Hepatic stellate cell (primary cell): ENCODE measurements at regions not wholly inside any gene's neighbourhood (a gene's known extent, or its start where the extent isn't known, plus 50 kb on each side); places are given as distances from the start of the nearest gene placed in this dataset.
A peak's percentile ranks its signal among the peaks of the same experiment; 100 is the strongest.

Experiments used
- DNase-seq: peaks from one replicate; pipeline ENCODE4 v3.0.0; 2011; ENCODE audit warnings: low spot score

DNA sequence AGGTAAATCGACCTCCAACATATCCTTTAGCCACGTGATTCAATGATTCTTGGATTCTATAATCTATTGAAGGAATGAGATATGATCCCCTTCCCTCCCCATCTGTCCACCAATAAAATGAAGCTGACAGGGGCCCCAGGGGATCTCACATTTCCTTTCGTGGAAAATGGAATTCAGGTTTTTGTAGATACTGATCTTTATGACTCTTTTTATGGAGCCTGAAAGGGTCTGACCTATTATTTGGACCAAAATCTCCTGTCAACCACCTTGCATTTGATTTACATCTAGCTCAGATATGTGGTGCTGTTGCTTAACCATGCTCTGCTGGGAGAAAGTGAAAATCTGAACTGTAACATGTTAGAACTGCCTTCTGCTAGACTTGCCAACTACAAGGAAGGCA, 234.0 kb upstream of the CXCL12 start:
- no peak for DNase-seq

DNA sequence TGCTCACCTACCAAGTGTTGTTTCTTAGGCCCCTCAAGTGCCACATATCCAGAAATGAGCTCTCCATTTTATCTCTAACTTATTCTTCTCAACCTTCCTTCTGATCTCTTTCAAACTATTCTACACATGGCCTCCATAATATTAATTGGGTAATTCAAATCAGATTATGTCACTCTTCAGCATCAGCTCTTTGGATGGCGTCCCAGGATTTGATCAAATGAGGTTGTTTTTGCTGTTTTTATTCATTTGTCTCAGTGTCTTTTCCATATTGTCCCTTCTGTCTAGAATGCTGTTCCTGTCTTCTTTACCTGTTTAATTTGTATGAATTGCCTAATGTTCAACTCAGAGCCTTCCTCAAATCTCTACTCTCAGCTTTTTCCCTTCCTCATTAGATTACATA, 234.6 kb upstream of the CXCL12 start:
- no peak for DNase-seq

DNA sequence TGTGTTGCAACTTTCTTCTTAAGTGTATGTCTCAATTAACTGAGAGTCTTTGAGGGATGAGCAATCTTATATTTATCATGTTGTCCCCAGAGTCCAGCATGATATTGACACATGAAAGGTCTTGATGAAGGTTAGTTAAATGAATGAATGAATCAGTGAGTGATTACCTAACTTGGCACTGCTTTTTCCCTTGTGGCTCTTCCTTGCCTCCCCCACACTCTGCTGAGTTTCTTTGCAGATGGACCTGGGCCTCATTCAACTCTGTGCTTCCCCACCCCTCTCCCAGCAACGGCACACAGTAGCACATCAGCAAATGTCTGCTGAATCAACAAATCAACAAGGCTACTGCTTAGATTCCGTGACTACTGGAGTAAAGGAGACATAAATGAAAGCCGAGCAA, 235.1 kb upstream of the CXCL12 start:
- no peak for DNase-seq

DNA sequence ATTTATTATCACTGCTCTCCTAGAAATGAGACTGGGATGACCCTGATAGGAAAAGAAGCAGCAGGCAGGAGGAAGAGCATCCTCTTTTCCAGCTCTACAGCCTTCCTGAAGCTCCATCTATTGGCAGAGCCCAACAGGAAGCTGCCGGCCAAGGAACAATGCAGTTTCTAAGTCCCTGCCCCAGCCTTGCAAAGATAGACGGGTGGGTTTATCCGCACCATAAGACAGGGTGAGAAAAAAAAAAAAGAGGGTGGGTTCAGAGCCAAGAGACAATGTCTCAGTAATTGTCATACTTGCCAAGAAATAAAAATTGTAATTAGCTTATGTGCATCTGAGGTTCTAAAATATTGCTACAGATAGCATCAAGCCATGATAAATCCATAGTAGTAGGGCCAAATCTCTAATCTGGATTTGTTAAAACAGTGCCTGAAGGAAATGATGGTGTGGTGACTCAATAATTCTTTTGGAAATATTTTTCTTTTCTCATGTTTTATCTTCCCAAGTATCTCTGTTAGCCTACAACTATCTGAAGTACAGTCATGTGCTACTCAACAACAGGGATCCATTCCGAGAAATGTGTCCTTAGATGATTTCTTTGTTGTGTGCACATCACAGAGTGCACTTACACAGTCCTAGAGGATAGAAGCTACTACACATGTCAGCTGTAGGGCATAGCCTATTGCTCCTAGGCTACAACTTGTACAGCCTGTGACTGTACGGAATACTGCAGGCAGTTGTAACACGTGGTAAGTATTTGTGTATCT, 242.9 kb upstream of the CXCL12 start:
- no peak for DNase-seq

DNA sequence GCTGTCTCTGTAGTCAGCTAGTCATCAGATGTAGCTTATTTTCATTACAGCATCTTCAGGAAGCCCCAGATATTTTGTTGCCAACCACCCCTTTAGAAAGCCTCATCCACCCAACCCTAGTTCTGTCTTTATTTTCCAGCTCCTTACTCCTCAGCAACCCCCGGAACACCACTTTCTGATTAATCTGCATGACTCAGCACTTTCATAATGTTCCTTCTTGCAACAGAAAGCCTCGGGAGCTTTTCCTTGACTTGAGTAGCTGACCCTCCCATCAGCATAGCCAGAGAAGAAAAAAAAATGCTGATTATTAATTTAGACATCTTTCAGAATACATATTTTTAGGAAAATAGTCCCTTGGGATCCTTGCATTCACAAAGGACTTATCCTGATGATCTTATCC, 244.0 kb upstream of the CXCL12 start:
- DNase-seq, result peak; percentile 34

DNA sequence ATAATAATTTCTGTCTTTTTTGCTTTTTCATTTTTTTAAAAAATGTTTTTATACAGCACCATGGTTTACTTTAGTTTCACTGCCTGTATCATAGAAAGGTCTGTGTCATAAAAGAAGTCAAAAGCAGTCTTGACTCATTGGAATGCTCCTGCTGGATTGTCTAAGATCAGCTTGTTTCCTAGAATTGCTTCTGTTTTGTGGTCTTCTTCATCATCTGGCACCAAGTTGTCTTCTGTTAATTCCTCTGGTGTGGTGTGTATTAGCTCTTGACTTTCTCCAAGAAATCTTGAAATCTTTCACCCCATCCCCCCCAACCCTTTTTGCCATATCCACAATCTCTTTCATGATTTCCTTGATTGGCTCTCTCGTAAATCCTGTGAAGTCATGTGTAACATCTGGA, 250.3 kb upstream of the CXCL12 start:
- no peak for DNase-seq

DNA sequence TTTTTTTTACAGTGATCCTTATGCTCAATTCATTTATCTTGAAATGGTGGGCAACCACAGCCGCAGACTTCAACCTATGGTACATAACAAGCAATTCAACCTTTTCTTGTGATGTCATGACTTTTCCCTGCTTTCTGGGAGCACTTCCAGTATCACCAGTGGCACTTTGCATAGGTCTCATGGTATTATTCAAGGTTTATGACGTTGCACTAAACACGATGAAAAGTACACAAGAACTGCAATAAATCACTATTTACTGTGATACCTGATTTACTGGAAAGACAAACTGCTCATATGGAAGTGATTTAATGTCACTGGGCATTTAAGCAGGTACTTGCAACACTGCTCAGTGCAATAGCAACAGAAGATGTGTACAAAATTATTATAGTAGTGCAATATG, 251.7 kb upstream of the CXCL12 start:
- no peak for DNase-seq

DNA sequence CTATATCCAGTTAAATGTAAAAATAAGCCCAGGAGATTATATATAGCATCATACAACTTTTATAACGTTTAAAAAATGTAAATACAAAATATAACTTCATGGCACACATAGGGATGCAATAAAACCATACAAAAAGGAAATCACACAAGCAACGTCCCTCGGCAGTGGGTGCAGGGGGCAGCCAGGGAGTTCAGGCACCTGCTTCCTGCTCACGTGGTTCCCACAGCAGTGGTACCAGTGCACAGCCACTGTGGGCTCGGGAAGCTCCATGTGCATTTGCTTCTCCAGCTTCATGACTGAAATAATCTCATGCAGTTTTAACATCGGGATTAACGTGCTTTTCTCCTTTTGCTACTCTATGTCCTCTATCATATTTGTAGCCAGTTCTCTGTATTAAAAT, 255.5 kb upstream of the CXCL12 start:
- no peak for DNase-seq

DNA sequence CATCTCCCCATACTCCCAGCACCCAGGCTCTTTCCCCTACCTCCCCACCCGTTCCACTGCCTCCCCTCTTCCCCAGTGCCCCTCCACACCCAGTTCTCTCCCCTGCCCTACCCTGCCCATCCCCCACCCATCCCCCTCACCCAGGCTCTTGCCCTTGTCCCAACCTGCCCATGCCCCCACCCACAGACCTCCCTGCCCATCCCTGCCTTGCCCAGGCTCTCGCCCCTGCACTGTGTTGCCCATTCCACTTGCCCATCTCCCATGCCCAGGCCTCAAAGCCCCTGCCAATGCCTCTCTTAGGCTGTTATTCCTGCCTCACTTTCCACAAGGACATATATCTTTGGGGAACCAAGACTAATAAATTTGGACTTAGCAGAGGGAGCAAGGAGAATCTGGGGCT, 262.6 kb upstream of the CXCL12 start:
- no peak for DNase-seq

DNA sequence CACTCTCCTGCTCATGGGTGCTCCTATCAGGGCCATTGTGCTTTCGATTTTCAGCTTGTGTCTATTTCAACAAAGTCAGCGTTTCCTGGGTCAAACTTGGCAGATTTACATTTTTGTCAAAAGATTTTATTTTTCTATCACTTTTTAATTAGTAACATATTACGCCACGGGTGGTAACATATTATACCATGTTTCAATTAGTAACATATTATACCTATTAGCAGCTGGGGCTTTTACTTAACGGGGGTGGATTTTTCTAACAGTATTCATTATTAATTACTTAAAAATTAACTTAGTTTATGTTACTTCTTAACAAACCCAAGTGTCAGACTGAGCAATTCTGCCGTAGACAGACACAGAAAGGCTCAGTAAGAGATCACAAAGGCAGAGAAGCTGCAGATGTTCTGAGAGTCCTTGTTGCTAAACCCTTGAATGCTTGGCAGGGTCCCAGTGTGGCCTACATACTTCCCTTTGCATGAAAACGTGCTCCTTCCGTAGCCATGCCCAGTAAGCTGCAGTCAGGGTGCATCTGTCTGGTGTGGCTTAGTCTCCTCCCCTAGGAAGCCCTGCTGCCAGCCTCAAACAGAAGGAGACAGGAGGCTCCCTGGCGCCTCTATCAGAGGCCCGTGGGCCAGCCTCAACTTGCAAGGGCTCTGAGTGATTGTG, 263.1 kb upstream of the CXCL12 start:
- DNase-seq, result no peak

DNA sequence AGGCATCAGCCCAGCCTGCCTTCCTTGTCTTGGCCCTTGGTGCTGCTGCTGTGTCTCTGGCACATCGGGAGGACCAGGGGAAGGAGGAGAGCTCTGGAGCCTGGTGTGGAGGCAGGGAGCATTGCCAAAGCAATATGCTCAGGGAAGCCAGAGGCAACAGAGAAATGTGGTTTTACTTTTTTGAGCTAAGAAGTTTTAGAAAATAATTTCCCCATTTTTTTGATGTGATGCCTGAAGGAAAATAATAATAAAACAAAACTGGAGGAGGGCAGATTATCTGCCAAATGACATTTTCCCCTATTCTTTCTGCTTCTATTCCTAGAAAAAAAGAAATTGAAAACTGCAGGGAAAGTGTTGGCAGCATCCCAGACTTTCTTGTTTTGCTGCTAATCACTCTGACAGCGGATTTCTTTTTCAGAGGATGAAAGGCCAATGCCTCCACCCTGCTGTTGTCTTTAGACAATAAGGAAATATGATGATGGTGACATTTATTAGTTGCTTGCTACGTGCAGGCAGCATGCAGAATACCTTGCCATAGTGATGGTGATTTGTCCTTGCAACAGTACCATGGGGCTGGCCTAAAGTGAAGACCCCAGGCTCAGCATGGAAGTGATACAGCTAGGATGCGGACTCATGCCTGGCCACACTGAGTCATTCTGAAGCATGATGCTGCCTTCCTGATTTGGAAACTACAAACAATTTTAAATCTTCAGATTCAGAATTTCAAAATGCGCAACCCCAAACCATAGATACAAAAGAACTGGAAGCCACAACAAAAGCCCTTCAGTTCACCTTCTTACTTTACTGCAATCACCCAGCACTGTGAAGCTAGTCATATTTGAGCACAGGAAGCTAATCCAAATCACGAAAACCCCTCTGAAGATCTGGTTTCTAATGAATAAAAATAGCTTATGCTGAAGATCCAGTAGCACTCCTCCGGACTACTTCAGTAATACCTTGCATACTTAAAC, 260.2 kb upstream of the TMEM72 start:
- DNase-seq, result no peak

DNA sequence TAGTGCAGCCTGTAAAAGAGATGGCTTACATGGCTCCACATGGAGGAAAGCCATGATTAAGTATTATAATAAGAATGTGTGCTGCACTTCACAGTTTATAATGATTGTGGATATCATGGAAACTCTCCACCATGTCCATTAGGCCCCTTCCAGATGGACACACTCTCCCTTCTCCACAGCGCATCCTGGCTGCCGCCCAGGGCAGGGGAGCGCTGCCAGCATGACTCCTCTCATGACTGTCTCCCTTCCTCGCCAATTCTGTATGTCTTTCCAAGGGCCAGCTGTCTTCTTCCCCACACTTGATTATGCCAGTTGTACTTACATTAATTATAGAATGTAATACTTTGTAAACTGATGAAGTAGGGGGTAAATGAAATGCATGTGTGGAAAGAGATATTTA, 259.3 kb upstream of the TMEM72 start:
- no peak for DNase-seq

DNA sequence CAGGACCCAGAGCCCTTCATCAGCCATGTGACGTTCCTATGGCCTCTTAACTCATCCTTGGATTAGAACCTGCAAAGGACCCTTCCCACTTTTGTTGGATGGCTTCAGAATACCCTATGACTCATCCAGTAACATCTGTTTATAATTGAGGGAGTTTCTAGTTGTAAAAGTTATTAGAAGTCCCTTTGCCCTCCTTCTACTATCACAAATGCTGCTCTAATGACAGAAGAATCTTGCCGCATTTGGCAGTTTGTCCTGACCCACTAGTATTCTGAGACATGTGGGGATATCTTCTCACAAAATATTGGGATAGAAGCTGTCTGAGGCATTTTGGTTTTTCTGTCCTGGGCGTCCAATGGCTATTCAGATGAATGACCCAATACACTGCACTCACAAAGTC, 251.8 kb upstream of the TMEM72 start:
- no peak for DNase-seq

DNA sequence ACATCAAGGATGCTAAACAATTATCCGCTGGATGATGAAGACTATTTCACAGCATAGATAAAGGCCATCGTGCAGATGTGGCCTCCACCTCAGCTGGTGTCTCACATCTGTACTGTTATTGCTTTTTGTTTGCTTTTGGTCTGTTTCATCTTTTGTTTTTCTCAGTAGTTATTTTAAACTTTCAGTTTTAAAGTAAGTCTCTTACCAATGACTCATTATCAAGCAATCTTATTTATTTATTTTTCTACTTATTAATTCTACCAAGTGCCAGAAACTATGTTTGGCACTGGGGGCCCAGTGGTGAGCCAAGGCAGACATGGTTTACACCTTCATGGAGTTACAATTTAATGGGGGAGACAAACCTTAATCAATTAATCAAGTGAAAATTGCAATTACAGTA, 250.9 kb upstream of the TMEM72 start:
- DNase-seq, result peak; percentile 41

DNA sequence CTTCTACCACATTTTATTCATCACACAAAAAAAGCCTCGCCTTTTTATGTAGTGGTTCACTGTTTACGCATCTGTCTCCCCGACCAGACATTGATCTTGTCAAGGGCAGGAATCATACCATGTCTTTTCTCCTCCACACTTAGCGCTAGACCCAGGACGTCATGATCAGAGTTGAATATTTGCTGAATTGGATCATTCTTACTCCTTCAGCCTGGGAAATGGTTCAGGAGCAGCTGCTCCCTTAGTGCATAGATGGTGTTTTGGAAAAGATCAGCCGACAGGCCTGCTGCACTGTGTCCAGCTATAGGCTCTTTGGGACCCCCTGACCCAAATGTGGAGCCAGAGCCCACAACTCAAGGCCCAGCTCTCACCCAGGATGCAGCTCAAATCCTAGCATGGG, 249.1 kb upstream of the TMEM72 start:
- DNase-seq, result peak; percentile 47

DNA sequence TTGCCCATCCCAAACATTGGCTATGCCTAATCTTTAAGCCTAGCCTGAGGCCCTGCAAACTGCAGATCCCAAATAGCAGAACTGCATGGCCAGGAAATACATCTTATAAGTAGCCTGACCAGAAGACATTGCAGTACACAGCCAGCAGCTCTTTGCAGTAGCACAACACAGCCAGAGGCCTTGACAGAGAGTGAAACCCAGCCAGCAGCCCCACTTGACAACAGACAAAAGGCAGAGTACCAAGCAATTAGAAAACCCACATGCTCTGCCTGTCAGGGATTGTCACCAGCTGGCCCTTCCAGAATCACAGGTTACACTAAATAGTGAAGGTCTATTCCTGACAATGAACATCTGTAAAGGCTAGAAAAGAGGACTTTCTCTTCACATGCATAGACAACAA, 242.8 kb upstream of the TMEM72 start:
- DNase-seq, result no peak

DNA sequence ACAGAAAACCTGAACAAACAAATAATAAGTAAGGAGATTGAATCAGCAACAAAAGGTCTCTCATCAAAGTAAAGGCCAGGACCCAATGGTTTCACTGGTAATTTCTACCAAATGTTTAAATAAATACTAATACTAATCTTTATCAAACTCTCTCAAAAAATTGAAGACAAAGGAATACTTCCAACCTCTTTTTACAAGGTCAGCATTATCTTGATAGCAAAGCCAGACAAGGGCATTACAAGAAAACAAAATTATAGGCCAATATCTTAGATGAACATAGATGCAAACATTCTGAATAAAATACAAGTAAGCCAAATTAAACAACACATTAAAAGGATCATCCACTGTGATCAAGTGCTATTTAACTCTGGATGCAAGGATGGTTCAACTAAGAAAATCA, 239.8 kb upstream of the TMEM72 start:
- no peak for DNase-seq

DNA sequence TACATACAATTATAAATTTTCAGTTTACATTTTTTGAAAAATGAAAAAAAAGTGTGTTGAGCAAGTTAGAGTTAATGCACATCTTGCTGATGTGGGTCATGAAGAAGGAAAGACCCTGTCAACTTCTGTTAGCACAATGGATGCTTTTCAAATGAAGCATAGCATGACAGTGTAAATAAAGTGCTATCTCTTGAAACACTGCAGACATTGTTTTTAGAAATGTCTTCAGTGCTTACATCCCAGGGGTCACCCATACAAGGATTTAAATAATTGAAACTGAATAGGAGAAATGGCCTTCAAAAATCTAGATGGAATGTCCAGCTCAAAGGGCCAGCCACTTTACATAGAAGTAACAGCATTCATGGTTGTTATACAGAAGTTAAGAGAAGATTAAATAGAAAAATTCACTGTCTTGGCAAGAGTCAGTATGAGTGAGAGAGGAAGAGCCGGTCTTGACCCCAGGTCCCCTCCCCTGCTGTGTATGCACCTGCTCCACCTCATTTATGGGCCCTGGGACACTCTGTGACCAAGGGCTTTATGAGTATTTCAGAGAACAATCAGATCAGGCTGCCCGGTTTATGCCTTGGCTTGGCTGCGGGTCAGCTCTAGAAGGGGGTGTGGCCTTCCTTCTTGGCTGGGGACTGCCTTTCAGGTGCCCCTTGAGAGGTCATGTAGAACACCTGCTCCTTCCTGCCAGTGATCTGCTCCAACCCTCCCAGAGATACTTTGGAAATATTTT, 237.7 kb upstream of the TMEM72 start:
- DNase-seq, result no peak

DNA sequence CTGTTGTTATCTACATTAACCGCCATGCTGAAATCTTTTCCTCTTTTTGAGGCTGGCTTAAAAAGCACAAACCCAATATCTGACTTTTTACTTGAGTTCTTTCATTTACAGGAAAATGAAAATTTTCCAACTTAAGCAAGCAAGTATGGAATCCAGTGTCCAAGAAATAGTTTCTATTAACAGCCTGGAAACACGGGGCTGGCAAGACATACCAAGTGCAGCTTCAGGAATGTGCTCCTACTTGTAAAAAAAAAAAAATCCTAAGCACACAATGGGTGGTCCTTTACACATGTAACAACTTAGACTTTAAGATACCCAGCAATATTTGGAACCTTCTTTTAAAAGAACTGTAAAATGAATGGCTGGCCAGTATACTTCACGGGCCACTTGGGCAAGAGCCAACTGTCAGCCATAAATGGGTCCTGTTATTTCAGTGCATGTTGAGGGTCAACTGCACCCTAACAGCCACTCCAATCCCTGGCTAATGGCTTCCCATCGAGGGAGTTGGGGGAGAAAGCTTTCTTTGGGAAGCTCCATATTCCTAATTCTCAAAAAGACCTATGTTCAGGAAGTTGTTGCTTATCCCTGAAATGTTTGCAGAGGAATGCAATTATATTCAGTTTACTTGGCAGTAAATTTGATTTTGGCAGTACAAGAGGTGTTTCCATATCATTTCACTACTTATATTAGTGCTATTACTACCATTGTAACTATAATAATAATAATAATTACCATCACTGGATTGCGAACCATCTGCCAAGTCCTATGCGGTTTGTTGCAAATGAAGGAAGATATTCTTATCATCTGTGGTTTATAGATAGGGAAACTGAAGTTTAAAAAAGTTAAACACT, 236.4 kb upstream of the TMEM72 start:
- DNase-seq, result no peak

DNA sequence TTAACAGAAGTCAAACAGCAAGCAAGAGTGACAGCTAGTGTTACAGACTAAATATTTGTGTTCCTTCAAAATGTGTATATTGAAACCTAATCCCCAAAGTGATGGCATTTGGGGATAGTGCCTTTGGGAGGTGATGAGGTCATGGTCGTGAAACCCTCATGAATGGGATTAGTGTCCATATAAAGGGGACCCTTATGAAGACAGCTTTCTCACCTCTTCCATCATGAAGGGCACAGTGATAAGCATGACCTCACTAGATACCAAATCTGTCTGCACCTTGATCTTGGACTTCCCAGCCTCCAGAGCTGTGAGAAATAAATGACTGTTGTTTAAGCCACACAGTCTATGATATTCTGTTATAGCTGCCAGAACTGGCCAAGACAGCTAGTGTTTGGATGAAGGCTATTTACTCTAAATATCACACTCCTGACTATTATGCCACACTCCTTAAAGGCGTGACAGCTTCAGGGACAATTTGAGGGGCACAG, 235.7 kb upstream of the TMEM72 start:
- no peak for DNase-seq

DNA sequence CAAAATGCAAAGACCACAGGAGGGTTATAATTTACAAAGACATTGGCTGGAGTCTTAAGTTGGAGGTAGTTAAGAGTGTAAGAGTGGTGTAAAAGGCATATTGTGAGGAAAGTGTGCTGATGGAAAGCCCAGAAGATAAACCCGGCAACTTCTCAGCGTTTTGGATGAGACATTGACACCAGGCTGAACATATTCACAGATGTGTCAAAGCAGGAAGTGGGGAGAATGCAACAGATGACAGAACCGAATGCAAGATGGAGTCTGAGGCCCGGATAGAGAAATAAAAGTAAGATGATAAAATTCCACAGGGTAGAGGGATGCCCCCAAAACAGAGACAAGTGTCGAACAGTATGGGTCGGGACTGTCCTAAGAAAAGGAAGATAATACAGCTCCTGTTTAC, 230.4 kb upstream of the TMEM72 start:
- DNase-seq, result no peak
